NCI-H345 treated with DMSO at 0.1 percent for 48 hours (cell line): ENCODE measurements at regions not wholly inside any gene's neighbourhood (a gene's known extent, or its start where the extent isn't known, plus 50 kb on each side); places are given as distances from the start of the nearest gene placed in this dataset.
"Not testable (repeated sequence)": the region's sequence is repeated elsewhere in the genome, so short reads cannot be mapped to it uniquely, and the experiment has no call there.

ENCODE experiments used
- DNase-seq: peaks from one replicate; lab custom pipeline; 2025; ENCODE audit not compliant: unreplicated experiment; lab: John Stamatoyannopoulos, UW

- no peak for DNase-seq
Observed at GRCh38 chr13:69649063-69649392, 458.6 kb upstream of the ATXN8OS start.

GRCh38 chr13:69648340-69649062 lies 459.1 kb upstream of the ATXN8OS start:
- DNase-seq, result no peak

DNA sequence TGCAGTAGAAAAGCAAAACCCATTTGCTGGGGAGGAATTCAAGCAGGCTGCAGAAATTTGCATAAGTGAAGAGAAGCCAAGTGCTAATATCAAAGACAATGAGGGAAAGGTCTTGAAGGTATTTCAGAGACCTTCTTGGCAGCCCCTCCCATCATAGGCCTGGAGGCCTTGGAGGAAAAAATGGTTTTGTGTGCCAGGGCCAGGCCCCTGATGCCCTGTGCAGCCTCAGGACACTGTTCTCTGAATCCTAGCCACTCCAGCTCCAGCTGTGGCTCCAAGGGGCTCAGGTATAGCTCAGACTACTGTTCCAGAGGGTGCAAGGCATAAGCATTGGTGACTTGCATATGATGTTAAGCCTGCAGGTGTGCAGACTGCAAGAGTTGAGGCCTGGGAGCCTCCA lies 463.2 kb upstream of the ATXN8OS start:
- no peak for DNase-seq

DNA sequence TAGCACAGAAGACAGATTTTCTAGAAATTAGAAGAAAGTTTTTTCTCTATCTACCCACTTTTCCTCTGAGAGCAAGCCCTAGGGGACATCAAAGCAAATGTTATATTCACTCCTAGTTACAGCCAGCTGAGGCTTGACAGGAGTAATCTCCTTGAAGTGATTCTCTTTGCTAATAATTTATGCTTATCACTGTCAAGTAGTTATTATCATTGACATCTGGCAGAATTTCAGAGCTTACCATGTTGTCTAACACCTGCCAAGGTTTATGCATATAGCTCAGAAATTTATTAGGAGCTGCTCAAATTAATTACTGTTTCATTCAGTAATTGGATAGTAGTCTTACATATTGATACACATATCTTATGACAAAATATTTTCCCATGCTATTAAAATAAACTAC lies 465.9 kb upstream of the ATXN8OS start:
- no peak for DNase-seq

GRCh38 chr13:69633044-69633443 lies 474.6 kb upstream of the ATXN8OS start:
- no peak for DNase-seq

DNA sequence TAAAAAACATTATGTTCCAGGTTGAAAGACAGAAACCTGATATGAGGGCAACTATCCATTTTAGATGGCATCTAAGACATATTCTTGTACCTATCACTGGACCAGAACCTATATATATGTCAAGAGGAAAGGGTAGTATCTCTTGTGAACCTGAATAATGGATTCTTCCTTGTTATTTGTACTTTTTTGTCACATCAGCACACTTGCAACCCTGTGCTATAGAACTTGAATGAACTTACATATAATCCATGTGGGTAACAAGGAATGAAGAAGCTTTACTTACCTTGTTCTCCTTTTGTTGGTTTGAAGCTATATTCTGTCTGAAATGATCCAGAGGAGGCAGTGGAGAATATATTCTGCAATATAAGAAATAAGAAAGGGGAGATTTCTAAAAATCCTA lies 483.7 kb upstream of the ATXN8OS start:
- DNase-seq, result no peak

DNA sequence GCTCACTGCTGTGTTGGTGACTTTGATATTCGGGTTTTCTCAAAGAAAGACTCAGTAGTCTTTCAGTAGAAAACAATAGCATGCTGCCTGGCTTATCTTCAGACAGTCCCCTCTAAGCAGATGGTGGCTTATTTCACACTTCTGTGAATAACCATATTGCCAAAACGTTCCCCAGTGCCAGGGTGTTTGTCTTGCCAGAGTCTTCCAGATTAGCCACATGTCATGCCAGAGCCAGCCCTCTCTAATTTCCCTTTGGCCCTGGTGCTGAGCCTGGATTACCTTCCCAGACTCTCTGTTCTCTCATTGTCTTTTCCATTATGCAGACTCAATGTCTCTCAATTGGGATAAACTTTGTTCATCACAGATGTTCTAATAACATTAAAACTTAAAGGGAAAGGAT lies 488.0 kb upstream of the ATXN8OS start:
- DNase-seq, result no peak

GRCh38 chr13:69618838-69619237 lies 488.8 kb upstream of the ATXN8OS start:
- DNase-seq, result no peak

DNA sequence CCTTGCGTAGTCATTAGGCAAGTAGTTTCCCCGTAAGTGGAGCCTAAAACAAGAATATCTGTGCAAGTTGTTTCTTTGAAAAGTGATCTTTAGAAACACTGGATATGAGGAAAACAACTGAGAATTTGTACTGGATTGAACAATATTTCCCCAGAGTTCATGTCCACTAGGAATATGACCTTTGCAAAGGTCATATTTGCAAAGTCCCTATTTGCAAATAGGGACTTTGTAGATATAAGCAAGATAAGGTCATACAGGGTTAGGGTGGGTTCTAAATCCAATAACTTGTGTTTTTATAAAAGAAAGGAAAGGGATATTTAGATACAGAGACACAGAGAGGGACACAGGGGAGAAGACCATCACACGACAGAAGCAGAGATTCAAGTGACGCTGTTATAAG lies 489.2 kb upstream of the ATXN8OS start:
- DNase-seq, result no peak

DNA sequence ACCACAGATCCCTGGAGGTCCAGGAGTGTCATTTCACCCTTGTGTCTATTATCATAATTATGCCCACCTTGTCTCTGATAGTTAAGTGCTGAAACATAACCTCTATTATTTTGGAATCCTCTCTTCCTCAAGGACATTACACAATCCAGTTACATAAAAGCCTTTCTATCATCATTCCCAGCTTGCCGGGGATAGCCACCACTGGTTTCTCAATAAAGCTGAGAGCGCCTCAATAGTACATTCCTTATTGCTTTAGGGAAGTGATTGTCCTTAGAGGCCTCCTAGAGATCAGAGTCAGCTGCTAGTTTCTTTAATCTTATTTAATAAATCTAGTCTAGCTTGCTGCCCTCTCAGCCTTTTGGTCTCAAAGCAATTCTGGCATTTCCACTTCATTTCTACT lies 490.0 kb upstream of the ATXN8OS start:
- DNase-seq, result no peak

- DNase-seq, result no peak
Observed at GRCh38 chr13:69616396-69616795, 491.2 kb upstream of the ATXN8OS start.

- DNase-seq, result not testable (repeated sequence)
Observed at GRCh38 chr13:69615055-69615454, 492.6 kb upstream of the ATXN8OS start.

DNA sequence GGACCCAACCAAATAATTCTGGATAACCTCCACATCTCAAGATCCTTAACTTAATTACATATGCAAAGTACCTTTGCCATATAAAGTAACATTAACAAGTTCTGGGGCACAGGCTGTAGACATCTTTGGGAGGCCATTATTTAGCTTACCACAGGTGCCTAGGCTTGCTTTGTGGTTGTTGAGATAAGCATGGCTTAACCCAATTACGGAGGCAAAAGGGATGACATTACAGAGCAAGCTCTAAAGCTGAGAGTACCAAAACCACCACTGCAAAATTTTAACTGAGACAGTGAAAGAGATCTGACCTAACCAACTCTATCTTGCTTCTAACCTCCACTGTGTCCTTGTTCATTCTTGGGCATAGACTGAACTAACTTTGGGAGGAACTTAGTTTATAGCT lies 502.9 kb upstream of the ATXN8OS start:
- no peak for DNase-seq

DNA sequence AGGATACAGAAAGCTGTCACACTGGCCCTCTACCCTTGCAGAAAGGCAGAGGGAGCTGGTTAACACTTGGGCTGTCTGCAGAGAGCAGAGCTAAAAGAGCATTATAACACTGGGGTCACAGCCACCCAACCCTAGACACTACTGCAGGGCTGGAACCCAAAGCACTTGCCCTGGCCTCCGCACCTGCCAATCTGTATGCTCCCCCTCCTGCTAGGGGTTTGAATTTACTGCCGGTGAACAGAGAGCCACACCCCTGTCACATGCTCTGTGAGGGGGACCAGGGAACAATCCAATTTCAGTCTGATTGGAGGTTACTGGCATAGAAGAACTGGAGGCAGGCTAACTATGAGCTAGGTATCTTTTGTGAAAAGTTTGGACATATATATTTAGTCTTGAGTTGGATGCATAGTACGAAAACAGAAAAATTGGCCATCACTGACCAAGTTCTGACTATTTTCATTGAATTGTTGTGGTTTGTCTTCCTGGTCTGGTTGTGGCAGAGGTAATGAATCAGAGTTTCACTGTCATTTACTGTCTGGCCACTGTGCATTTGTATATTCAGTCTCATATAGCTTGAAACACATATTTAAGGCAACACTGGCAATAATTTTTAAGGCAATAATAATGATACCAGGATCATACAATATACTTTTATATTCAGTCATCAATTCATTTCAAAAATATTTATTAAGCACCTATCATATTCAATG lies 504.3 kb upstream of the ATXN8OS start:
- no peak for DNase-seq

GRCh38 chr13:69601661-69602060 lies 506.0 kb upstream of the ATXN8OS start:
- DNase-seq, result no peak

DNA sequence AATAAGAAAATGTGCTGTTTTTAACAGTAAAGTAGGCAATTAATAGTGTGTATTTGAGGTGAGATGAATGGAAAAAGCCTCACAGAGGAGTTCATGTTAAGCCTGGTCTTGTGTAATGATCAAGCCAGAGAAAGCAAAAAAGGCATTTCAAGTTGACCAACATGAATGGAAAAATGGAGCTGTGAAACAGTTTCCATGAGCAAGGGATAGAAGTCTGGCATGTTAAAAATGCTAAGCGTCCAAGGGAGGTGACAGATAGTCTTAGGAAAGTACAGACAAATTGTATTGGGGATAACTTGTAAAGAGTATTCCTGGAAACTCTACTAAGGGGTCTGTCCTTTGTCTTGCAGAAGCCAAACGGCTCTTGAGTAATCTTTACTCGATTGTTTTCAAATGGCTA lies 506.8 kb upstream of the ATXN8OS start:
- DNase-seq, result no peak

DNA sequence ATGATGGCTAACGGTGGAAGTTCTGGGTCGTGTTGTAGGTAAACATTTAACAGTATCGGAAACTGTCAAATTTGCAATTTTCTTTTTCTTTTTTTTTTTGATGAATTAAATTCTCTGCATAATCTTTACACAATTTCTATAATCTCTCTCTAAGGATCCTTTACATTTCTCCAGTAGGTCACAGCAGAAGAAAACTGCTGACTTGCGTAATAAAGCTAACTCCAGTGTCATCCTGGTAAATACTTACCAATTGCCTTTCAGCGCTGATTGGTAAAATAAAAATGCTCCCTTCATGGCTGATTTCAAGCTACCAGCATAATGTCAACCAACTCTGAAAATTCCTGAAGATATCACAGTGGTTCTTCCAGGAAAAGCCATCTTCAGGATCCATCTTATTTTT lies 510.5 kb upstream of the ATXN8OS start:
- no peak for DNase-seq

GRCh38 chr13:69595181-69595580 lies 512.4 kb upstream of the ATXN8OS start:
- no peak for DNase-seq

DNA sequence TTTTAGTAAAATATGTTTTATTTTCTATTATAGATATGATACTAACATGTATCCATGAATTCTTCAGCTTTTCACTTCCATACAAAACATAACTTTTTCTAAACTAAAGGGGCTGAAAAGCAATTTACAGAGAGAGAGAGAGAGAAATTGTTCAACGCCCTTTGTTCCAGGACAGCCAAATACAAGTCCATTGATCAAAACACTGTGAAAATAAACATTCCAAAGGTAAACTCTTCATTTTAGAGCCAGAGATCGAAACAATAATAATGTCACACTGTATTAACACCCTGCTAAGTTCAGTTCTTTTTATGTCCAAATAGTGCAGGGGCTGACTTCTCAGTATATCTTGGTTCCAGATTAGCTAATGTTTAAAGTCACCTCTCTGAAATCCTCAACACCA lies 516.2 kb upstream of the ATXN8OS start:
- no peak for DNase-seq

GRCh38 chr13:69589531-69590235 lies 517.9 kb upstream of the ATXN8OS start:
- no peak for DNase-seq

DNA sequence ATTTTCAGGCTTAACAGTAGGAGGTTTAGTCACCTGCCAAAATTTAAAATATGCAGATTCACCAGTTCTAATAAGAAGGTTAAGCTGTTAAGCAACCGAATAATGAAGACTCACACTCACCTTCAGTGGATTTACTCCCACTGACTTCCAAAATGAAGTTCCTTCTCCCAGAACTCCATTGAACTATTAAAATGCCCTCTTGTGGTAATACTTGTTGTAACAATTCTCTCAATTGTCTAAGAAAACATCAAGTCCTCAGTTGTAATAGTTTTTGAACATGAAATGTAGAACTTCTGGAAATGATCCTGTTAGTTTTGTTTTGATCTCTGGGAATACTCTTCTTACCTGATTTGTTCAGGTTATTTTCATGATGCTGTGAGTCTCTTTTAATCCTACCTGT lies 522.0 kb upstream of the ATXN8OS start:
- no peak for DNase-seq

GRCh38 chr13:69580255-69580654 lies 527.4 kb upstream of the ATXN8OS start:
- DNase-seq, result no peak
